NCI-H526 treated with DMSO at 0.1 percent for 48 hours (cell line): ENCODE measurements at regions not wholly inside any gene's neighbourhood (a gene's known extent, or its start where the extent isn't known, plus 50 kb on each side); places are given as distances from the start of the nearest gene placed in this dataset.

ENCODE experiments used
- DNase-seq: peaks from one replicate; lab custom pipeline; 2025; lab: John Stamatoyannopoulos, UW

GRCh38 chr5:56346044-56346710, 113.0 kb upstream of the ANKRD55 start:
- no peak for DNase-seq

- DNase-seq, result no peak
Observed at GRCh38 chr5:56345352-56345751, 112.2 kb upstream of the ANKRD55 start.

GRCh38 chr5:56344594-56344993, 111.5 kb upstream of the ANKRD55 start:
- no peak for DNase-seq

GRCh38 chr5:56343988-56344387, 110.9 kb upstream of the ANKRD55 start:
- DNase-seq, result no peak

- DNase-seq, result no peak
Observed at GRCh38 chr5:56342616-56343015, 109.5 kb upstream of the ANKRD55 start.

GRCh38 chr5:56340196-56340980, 107.3 kb upstream of the ANKRD55 start:
- DNase-seq, result no peak

GRCh38 chr5:56339732-56340131, 106.6 kb upstream of the ANKRD55 start:
- no peak for DNase-seq

- DNase-seq, result no peak
Observed at GRCh38 chr5:56337715-56338319, 104.7 kb upstream of the ANKRD55 start.

GRCh38 chr5:56335212-56335611, 102.1 kb upstream of the ANKRD55 start:
- DNase-seq, result no peak

- DNase-seq, result no peak
Observed at GRCh38 chr5:56330806-56331205, 97.7 kb upstream of the ANKRD55 start.

GRCh38 chr5:56330167-56330566, 97.0 kb upstream of the ANKRD55 start:
- DNase-seq, result no peak

- no peak for DNase-seq
Observed at GRCh38 chr5:56329652-56330051, 96.5 kb upstream of the ANKRD55 start.

GRCh38 chr5:56328753-56329560, 95.8 kb upstream of the ANKRD55 start:
- DNase-seq, result no peak

GRCh38 chr5:56327809-56328208, 94.7 kb upstream of the ANKRD55 start:
- DNase-seq, result no peak

GRCh38 chr5:56326770-56327169, 93.6 kb upstream of the ANKRD55 start:
- DNase-seq, result no peak

- no peak for DNase-seq
Observed at GRCh38 chr5:56326116-56326515, 93.0 kb upstream of the ANKRD55 start.

GRCh38 chr5:56325039-56325438, 91.9 kb upstream of the ANKRD55 start:
- DNase-seq, result no peak

- DNase-seq, result no peak
Observed at GRCh38 chr5:56323505-56323904, 90.4 kb upstream of the ANKRD55 start.

- DNase-seq, result no peak
Observed at GRCh38 chr5:56322592-56322991, 89.5 kb upstream of the ANKRD55 start.

- no peak for DNase-seq
Observed at GRCh38 chr5:56321236-56321881, 88.2 kb upstream of the ANKRD55 start.

GRCh38 chr5:56320686-56321085, 87.6 kb upstream of the ANKRD55 start:
- DNase-seq, result no peak
